PC-9 (cell line): ENCODE measurements at regions not wholly inside any gene's neighbourhood (a gene's known extent, or its start where the extent isn't known, plus 50 kb on each side); places are given as distances from the start of the nearest gene placed in this dataset.

Experiments
- BruUV-seq: library from RNA; stranded (reverse); fragments of 400-500 nt; replicated peaks from 2 replicates; lab custom pipeline; 2021; lab: Mats Ljungman, UMichigan
- CTCF ChIA-PET: fragments of 300-600 bp; sonication (Branson Sonifier 250); formaldehyde crosslinking; loops from one replicate; lab custom pipeline; 2022; ENCODE audit warnings: antibody characterized with exemption; lab: Charles Lee
- POLR2A ChIA-PET: fragments of 300-600 bp; sonication (Branson Sonifier 250); formaldehyde crosslinking; loops from one replicate; lab custom pipeline; 2022; ENCODE audit warnings: antibody characterized with exemption; ENCODE audit not compliant: unreplicated experiment; lab: Charles Lee
- DNase-seq, 2 experiments: peaks; one replicate each; pipeline versions ENCODE4 v3.0.0 to v3.0.0-alpha.2; 2015 to 2022; ENCODE audit warnings: mixed read lengths in 1 of 2
- H2AFZ ChIP-seq: fragments of 200-600 bp; sonication (generic); 2 replicates; pipeline ENCODE4 v1.8.1; 2017; ENCODE audit warnings: antibody characterized with exemption
- H3F3A ChIP-seq: fragments of 200-600 bp; sonication (generic); 2 replicates; pipeline ENCODE4 v1.8.1; 2017; ENCODE audit warnings: antibody characterized with exemption, mild to moderate bottlenecking, low read depth; ENCODE audit not compliant: insufficient read depth
- H3K27ac ChIP-seq: fragments of 200-600 bp; sonication (generic); 2 replicates; pipeline ENCODE4 v1.6.1; 2016; ENCODE audit warnings: mixed run types
- H3K27me3 ChIP-seq: fragments of 200-600 bp; sonication (generic); 2 replicates; pipeline ENCODE4 v1.6.1; 2016; ENCODE audit warnings: low read depth, mixed run types; ENCODE audit not compliant: insufficient read depth
- H3K36me3 ChIP-seq: fragments of 200-600 bp; sonication (generic); 2 replicates; pipeline ENCODE4 v1.6.1; 2016; ENCODE audit warnings: low read depth, mixed run types
- H3K4me1 ChIP-seq: fragments of 200-600 bp; sonication (generic); replicated peaks from 2 replicates; pipeline ENCODE4 v1.6.1; 2016; ENCODE audit warnings: mixed run types; ENCODE audit not compliant: insufficient read depth
- H3K4me2 ChIP-seq: fragments of 200-600 bp; sonication (generic); 2 replicates; pipeline ENCODE4 v1.6.1; 2017; ENCODE audit warnings: mixed run types
- H3K4me3 ChIP-seq: fragments of 200-600 bp; sonication (generic); 2 replicates; pipeline ENCODE4 v1.6.1; 2016; ENCODE audit warnings: mixed run types
- H3K79me2 ChIP-seq: fragments of 200-600 bp; sonication (generic); 2 replicates; pipeline ENCODE4 v1.6.1; 2017; ENCODE audit warnings: low read depth, mixed run types
- H3K9me2 ChIP-seq: fragments of 200-600 bp; sonication (generic); 2 replicates; pipeline ENCODE4 v1.8.1; 2017; ENCODE audit warnings: mild to moderate bottlenecking; ENCODE audit not compliant: insufficient read depth
- H3K9me3 ChIP-seq: fragments of 200-600 bp; sonication (generic); 2 replicates; pipeline ENCODE4 v1.8.1; 2016; ENCODE audit warnings: low read depth; ENCODE audit not compliant: insufficient read depth
- H4K20me1 ChIP-seq: fragments of 200-600 bp; sonication (generic); 2 replicates; pipeline ENCODE4 v1.8.1; 2017; ENCODE audit not compliant: insufficient read depth
- EZH2 ChIP-seq: fragments of 200-600 bp; sonication (generic); IDR thresholded peaks from 2 replicates; pipeline ENCODE4 v1.8.0; 2017; ENCODE audit warnings: antibody characterized with exemption, low read depth
- intact Hi-C: fragments of 100-400 bp; cut with micrococcal nuclease; formaldehyde crosslinking; loops from one replicate; pipeline ENCODE4 v1.10.0; 2022; ENCODE audit not compliant: unreplicated experiment
- TF ChIP-seq, protein P1 (sequence below): fragments of 200-600 bp; sonication (generic); conservative IDR thresholded peaks from 2 replicates; pipeline ENCODE4 v1.6.1; 2017; ENCODE audit warnings: mixed run types, antibody characterized with exemption, mild to moderate bottlenecking, moderate library complexity

- no peak overlapping the region for H3K27ac ChIP-seq
- CTCF ChIA-PET = no interaction called here
- H3K4me1 ChIP-seq = no peaks in the 10 kb centered on the region
- H3K9me2 ChIP-seq = no peaks in the 10 kb centered on the region
- H3K9me3 ChIP-seq = no peaks in the 10 kb centered on the region
- H4K20me1 ChIP-seq = no peaks in the 10 kb centered on the region
- no peaks in the 10 kb centered on the region for H3K36me3 ChIP-seq
- H3K79me2 ChIP-seq = no peaks in the 10 kb centered on the region
- no peaks in the 10 kb centered on the region for H3F3A ChIP-seq
- POLR2A ChIA-PET = no interaction called here
- intact Hi-C loops = no loop called here
- no TSS peak for BruUV-seq
- H3K4me2 ChIP-seq = no peak overlapping the region
- peaks cover 15% of the 10 kb centered on the region for H3K27me3 ChIP-seq
- TF ChIP-seq, protein P1, sequence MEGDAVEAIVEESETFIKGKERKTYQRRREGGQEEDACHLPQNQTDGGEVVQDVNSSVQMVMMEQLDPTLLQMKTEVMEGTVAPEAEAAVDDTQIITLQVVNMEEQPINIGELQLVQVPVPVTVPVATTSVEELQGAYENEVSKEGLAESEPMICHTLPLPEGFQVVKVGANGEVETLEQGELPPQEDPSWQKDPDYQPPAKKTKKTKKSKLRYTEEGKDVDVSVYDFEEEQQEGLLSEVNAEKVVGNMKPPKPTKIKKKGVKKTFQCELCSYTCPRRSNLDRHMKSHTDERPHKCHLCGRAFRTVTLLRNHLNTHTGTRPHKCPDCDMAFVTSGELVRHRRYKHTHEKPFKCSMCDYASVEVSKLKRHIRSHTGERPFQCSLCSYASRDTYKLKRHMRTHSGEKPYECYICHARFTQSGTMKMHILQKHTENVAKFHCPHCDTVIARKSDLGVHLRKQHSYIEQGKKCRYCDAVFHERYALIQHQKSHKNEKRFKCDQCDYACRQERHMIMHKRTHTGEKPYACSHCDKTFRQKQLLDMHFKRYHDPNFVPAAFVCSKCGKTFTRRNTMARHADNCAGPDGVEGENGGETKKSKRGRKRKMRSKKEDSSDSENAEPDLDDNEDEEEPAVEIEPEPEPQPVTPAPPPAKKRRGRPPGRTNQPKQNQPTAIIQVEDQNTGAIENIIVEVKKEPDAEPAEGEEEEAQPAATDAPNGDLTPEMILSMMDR = no peak
- no peak for TF ChIP-seq EZH2
- no peak overlapping the region for H2AFZ ChIP-seq
- no peak for DNase-seq
- no peak overlapping the region for H3K4me3 ChIP-seq
Measured at GRCh38 chr15:81955382-81956062, 90.3 kb downstream of the MEX3B start.

- no peak overlapping the region for H3K4me2 ChIP-seq
- H3K27me3 ChIP-seq = peaks cover 19% of the 10 kb centered on the region
- H3F3A ChIP-seq = no peaks in the 10 kb centered on the region
- DNase-seq = no peak
- no peak overlapping the region for H3K27ac ChIP-seq
- H3K4me1 ChIP-seq = no peaks in the 10 kb centered on the region
- ChIA-PET CTCF (no interaction called here), POLR2A (no interaction called here)
- H3K9me2 ChIP-seq = no peaks in the 10 kb centered on the region
- no peaks in the 10 kb centered on the region for H3K36me3 ChIP-seq
- TF ChIP-seq, protein P1 = no peak
- no peak for TF ChIP-seq EZH2
- H3K79me2 ChIP-seq = no peaks in the 10 kb centered on the region
- no peak overlapping the region for H2AFZ ChIP-seq
- intact Hi-C loops = no loop called here
- H4K20me1 ChIP-seq = no peaks in the 10 kb centered on the region
- no peaks in the 10 kb centered on the region for H3K9me3 ChIP-seq
- no TSS peak for BruUV-seq
- H3K4me3 ChIP-seq = no peak overlapping the region
Measured at GRCh38 chr15:81954158-81954783, 91.5 kb downstream of the MEX3B start.

- Histone ChIP-seq H2AFZ (no peak overlapping the region), H4K20me1 (no peaks in the 10 kb centered on the region), H3K4me3 (no peak overlapping the region), H3K27ac (no peak overlapping the region), H3F3A (no peaks in the 10 kb centered on the region), H3K4me1 (no peaks in the 10 kb centered on the region), H3K4me2 (no peak overlapping the region), H3K27me3 (peaks cover 27% of the 10 kb centered on the region), H3K9me2 (no peaks in the 10 kb centered on the region), H3K36me3 (no peaks in the 10 kb centered on the region), H3K79me2 (no peaks in the 10 kb centered on the region), H3K9me3 (no peaks in the 10 kb centered on the region)
- TF ChIP-seq, protein P1 = no peak
- TF ChIP-seq EZH2 = no peak
- no TSS peak for BruUV-seq
- no peak for DNase-seq
- POLR2A ChIA-PET = no interaction called here
- CTCF ChIA-PET = no interaction called here
- intact Hi-C loops = no loop called here
Measured at GRCh38 chr15:81950841-81951414, 94.9 kb downstream of the MEX3B start.
